ENCODE measurements at regions not wholly inside any gene's neighbourhood (a gene's known extent, or its start where the extent isn't known, plus 50 kb on each side); places are given as distances from the start of the nearest gene placed in this dataset.
"Not testable (repeated sequence)": the region's sequence is repeated elsewhere in the genome, so short reads cannot be mapped to it uniquely, and the experiment has no call there.

DNA sequence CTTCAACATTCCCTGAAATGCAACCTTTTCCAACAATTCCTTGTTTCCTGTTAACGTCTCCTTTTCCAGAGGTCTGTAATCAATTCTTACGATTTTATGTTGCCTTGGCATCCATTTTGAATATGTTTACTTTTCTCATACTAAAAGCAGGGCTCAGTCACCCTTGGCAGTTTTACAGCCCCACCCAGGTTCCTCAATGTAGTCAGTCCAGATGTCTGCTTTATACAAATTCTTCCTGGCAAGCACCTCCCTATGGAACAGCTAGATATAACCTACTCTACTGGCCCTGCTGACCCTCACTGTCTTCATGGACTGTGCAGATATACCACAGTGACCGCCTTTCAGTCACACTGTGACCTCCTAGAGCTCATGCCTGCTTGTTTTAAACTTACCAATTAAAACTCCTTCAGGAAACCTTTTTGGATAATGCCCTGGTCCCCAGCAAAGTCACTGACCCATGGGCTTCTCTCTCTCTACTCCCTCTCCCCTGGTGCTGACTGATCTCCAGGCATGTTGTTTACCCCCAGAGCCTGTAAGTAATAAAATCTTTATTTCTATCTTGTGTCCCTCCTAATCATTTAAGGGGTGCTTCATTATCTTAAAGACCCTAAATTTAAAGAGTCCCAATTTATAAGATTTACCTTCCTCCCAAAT, 147.1 kb upstream of the STEAP1 start:
- H3K9me3 ChIP-seq (ENCODE audit: control insufficient read depth, low read length, poor library complexity, severe bottlenecking), result peaks cover 3% of the 10 kb centered on the region
- DNase-seq, result no peak
- no peak overlapping the region for H3K27ac Mint-ChIP-seq
- H3K27me3 Mint-ChIP-seq, result no peaks in the 10 kb centered on the region
- no peaks in the 10 kb centered on the region for H3K36me3 Mint-ChIP-seq (ENCODE audit: low read depth)
- ATAC-seq, result no peak
- no peak overlapping the region for H3K4me3 Mint-ChIP-seq
- H3K4me1 Mint-ChIP-seq, result no peaks in the 10 kb centered on the region

DNA sequence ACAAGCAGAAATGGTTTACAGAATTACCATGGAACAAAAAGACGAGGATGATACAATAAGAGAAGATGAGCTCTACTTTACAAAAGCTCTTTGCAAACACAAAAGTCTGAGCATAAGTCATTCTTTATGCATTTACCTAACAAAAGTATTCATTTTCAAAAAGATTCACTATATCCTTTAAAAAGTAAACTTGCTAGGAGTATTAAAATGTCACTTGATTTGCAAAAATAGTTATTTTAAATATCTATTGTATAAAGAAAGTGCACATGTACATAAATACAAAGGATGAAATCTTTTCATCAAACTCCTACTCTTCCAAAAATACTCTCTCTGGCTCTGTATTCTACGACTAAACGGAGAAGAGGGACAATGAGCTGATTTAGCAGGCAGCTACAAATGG, 146.4 kb upstream of the STEAP1 start:
- no peaks in the 10 kb centered on the region for H3K27me3 Mint-ChIP-seq
- no peaks in the 10 kb centered on the region for H3K4me1 Mint-ChIP-seq
- no peak for DNase-seq
- no peak for ATAC-seq
- no peaks in the 10 kb centered on the region for H3K36me3 Mint-ChIP-seq (ENCODE audit: low read depth)
- H3K27ac Mint-ChIP-seq, result no peak overlapping the region
- peaks cover 3% of the 10 kb centered on the region for H3K9me3 ChIP-seq (ENCODE audit: control insufficient read depth, low read length, poor library complexity, severe bottlenecking)
- H3K4me3 Mint-ChIP-seq, result no peak overlapping the region

DNA sequence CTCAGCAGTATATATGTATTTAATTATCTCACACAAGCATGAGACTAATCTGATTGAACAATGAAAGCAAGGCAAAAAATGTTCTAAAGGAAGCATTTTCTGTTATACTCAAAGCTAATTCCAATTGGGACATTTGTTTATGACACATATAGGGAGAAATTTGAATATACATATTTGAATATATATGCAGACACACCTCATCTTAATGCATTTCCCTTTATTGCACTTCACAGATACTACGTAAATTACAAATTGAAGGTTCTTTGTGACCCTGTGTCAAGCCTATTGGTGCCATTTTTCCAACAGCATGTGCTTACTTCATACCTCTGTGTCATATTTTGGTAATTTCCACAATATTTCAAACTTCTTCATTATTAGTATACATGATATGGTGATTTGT, 132.1 kb upstream of the STEAP1 start:
- no peak for ATAC-seq
- H3K9me3 ChIP-seq (ENCODE audit: control insufficient read depth, low read length, poor library complexity, severe bottlenecking), result no peaks in the 10 kb centered on the region
- H3K27ac Mint-ChIP-seq, result no peak overlapping the region
- no peaks in the 10 kb centered on the region for H3K27me3 Mint-ChIP-seq
- H3K36me3 Mint-ChIP-seq (ENCODE audit: low read depth), result no peaks in the 10 kb centered on the region
- no peaks in the 10 kb centered on the region for H3K4me1 Mint-ChIP-seq
- no peak overlapping the region for H3K4me3 Mint-ChIP-seq
- DNase-seq, result no peak

DNA sequence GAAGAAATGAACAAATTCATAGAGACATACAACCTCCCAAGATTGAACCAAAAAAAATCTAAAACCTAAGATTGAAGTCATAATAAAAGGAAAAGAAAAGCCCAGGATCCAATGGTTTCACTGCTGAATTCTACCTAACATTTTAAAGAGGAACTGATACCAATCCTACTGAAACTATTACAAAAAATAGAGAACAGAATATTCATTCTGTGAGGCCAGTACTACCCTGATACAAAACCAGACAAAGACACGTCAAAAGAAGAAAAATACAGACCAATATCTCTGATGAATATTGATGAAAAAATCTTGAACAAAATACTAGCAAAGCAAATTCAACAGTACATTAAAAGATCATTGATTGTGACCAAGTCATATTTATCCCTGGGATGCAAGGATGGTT, 128.5 kb upstream of the STEAP1 start:
- no peak for ATAC-seq
- H3K4me1 Mint-ChIP-seq, result no peaks in the 10 kb centered on the region
- no peaks in the 10 kb centered on the region for H3K36me3 Mint-ChIP-seq (ENCODE audit: low read depth)
- H3K27ac Mint-ChIP-seq, result no peak overlapping the region
- H3K4me3 Mint-ChIP-seq, result no peak overlapping the region
- DNase-seq, result no peak
- no peaks in the 10 kb centered on the region for H3K27me3 Mint-ChIP-seq
- H3K9me3 ChIP-seq (ENCODE audit: control insufficient read depth, low read length, poor library complexity, severe bottlenecking), result no peaks in the 10 kb centered on the region

DNA sequence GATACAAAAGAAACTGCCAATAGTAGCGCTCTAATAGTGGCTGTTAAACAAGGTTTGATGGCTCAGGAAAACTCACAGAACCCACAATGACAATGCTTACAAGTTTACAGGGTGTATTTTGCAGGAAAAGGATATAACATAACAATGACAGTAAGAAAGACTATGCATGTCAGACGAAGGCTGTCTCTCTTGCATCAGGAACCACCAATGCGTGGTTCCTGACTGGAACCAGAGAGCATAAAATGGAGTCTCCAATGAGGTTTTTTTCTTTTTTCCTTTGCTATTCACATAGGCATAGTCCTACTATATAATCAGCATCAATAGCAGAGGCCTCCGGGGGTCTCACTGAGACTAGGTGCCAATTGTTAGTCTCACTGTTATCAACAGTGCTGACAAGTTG, 120.4 kb upstream of the STEAP1 start:
- no peaks in the 10 kb centered on the region for H3K27me3 Mint-ChIP-seq
- H3K36me3 Mint-ChIP-seq (ENCODE audit: low read depth), result no peaks in the 10 kb centered on the region
- no peak overlapping the region for H3K27ac Mint-ChIP-seq
- ATAC-seq (no peak), DNase-seq (no peak)
- no peaks in the 10 kb centered on the region for H3K4me1 Mint-ChIP-seq
- H3K4me3 Mint-ChIP-seq, result no peak overlapping the region
- no peaks in the 10 kb centered on the region for H3K9me3 ChIP-seq (ENCODE audit: control insufficient read depth, low read length, poor library complexity, severe bottlenecking)

DNA sequence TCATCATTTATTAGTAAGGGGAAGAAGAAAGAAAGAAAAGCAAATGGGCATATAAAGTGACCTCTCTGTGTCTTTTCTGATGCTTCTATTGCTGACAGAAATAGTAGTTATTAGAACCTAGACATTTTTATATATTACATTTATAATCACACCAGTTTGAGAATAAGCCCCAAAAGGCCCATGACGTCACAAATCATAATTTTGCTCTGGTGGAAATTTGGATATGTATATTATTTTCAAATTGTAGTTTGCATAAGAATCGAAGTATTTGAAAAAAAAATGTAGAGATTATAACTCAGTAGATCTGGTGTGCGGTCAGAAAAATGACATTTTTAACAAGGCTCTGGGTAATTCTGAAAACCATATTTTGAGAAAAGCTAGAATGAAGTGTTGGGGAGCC, 101.2 kb upstream of the STEAP1 start:
- ATAC-seq (no peak), DNase-seq (no peak)
- no peaks in the 10 kb centered on the region for H3K4me1 Mint-ChIP-seq
- no peaks in the 10 kb centered on the region for H3K27me3 Mint-ChIP-seq
- no peaks in the 10 kb centered on the region for H3K36me3 Mint-ChIP-seq (ENCODE audit: low read depth)
- H3K4me3 Mint-ChIP-seq, result no peak overlapping the region
- H3K9me3 ChIP-seq (ENCODE audit: control insufficient read depth, low read length, poor library complexity, severe bottlenecking), result no peaks in the 10 kb centered on the region
- H3K27ac Mint-ChIP-seq, result no peak overlapping the region

DNA sequence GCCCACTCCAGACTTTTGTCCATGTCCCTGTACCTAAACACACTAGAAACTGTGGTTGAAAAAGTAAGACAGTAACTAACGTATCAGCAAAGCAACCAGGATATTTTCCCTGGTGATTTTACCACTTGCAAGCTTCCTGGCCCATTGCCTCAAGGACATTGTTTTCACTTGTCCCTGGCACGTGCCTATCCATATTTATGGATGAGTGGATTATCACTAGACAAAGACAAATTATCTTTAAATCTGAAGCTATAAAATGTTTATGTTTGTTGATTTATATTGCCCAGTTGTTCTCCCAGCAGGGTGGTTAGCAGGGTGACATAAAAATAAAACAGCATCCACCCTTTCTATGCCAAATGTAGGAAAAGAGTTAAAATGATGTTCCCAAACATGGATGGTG, 93.2 kb upstream of the STEAP1 start:
- Mint-ChIP-seq H3K36me3 (ENCODE audit: low read depth) (no peaks in the 10 kb centered on the region), H3K27me3 (no peaks in the 10 kb centered on the region), H3K4me3 (no peak overlapping the region), H3K4me1 (no peaks in the 10 kb centered on the region), H3K27ac (no peak overlapping the region)
- no peak for ATAC-seq
- no peaks in the 10 kb centered on the region for H3K9me3 ChIP-seq (ENCODE audit: control insufficient read depth, low read length, poor library complexity, severe bottlenecking)
- no peak for DNase-seq

DNA sequence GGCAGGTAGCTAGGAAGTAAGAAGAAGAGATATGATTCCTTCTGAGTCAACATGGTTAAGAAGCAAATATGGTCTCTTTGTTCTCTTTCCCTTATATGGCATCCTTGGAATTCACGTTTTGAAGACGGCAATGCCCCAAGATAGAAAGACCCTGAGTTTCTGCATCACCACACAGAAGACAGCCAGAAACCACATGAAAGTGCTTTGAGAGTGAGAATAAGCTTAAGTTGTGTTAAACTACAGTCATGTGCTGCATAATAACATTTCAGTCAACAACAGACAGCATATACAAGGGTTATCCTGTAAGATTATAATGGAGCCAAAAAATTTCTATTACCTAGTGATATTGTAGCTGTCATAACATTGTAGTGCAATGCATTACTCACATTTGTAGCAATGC, 89.9 kb upstream of the STEAP1 start:
- Mint-ChIP-seq H3K27me3 (no peaks in the 10 kb centered on the region), H3K4me3 (no peak overlapping the region), H3K36me3 (ENCODE audit: low read depth) (no peaks in the 10 kb centered on the region), H3K4me1 (no peaks in the 10 kb centered on the region), H3K27ac (no peak overlapping the region)
- ATAC-seq (no peak), DNase-seq (no peak)
- no peaks in the 10 kb centered on the region for H3K9me3 ChIP-seq (ENCODE audit: control insufficient read depth, low read length, poor library complexity, severe bottlenecking)

DNA sequence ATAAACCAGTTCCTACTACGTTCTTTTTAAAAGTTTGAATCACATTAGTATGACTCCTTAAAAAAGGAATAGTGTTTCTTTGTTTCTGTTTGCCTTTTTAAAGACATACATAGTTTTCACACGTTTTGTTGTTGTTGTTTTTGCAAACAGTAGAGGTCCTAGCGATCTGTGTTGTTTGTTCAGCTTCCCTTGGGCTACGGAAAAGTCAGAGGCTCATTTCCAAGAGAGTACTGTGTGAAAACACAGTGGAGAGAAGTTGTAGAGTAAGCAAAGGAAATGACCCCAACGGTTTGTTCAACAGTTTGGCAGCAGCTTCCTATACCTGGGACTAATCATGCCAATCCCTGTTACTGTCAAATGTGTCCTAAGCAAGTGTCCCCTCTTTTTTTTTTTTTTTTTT, 87.1 kb upstream of the STEAP1 start:
- Mint-ChIP-seq H3K4me1 (no peaks in the 10 kb centered on the region), H3K36me3 (ENCODE audit: low read depth) (no peaks in the 10 kb centered on the region), H3K4me3 (no peak overlapping the region), H3K27me3 (no peaks in the 10 kb centered on the region), H3K27ac (no peak overlapping the region)
- no peaks in the 10 kb centered on the region for H3K9me3 ChIP-seq (ENCODE audit: control insufficient read depth, low read length, poor library complexity, severe bottlenecking)
- DNase-seq (no peak), ATAC-seq (no peak)

DNA sequence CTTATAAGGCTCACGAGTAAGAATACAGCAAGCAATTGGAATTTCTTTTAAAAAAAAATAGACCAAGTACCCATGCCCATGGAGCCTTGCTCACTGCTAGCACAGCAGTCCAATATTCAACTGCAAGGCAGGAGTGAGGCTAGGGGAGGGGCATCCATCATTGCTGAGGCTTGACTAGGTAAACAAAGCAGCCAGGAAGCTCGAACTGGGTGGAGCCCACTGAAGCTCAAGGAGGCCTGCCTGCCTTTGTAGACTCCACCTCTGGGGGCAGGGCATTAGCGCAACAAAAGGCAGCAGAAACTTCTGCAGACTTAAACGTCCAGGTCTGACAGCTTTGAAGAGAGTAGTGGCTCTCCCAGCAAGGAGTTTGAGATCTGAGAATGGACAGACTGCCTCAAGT, 84.0 kb upstream of the STEAP1 start:
- ATAC-seq; H3K36me3 Mint-ChIP-seq (ENCODE audit: low read depth); H3K4me3 Mint-ChIP-seq; DNase-seq; H3K27me3 Mint-ChIP-seq; H3K9me3 ChIP-seq (ENCODE audit: control insufficient read depth, low read length, poor library complexity, severe bottlenecking); H3K4me1 Mint-ChIP-seq; H3K27ac Mint-ChIP-seq: not testable (repeated sequence)

DNA sequence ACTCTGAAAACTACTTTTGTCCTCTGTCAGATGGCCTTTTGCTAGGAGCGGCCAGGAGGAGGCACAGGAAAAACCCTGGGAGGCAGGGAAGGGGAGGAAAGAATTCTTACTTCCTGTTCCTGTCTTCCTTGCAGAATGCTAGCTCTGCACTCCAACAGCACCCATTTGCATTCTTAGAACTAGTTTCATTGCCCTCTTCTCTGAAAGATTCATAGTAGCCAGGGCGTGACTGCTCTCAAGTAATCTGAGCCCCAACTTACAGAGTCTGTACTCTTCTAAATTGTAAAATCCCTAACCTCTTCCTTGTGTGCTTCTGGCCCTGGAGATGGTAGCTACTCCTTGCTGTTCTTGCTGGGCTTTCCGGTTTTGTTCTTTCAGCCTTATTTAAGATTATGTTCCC, 75.3 kb upstream of the STEAP1 start:
- ATAC-seq (no peak), DNase-seq (no peak)
- no peak overlapping the region for H3K27ac Mint-ChIP-seq
- no peaks in the 10 kb centered on the region for H3K27me3 Mint-ChIP-seq
- no peaks in the 10 kb centered on the region for H3K36me3 Mint-ChIP-seq (ENCODE audit: low read depth)
- H3K4me1 Mint-ChIP-seq, result no peaks in the 10 kb centered on the region
- H3K4me3 Mint-ChIP-seq, result no peak overlapping the region
- no peaks in the 10 kb centered on the region for H3K9me3 ChIP-seq (ENCODE audit: control insufficient read depth, low read length, poor library complexity, severe bottlenecking)

DNA sequence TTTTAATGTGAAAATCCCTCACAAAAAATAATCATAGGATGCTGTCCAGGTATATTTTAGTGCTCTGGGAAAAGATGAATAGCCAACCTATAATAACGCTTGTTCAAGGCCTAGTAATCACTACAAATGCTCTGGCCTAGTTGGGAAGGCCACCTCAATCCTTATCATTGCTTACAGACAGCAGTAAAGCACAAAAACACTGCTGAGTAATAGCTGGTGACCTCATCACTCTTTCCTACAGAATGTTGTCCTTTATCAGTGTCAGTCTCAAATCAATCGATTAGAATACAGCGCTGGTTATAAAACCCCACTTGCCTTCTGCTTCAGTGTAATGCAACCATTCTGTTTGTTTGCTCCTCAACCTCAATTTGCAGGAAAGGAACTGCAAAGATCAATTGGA, 72.6 kb upstream of the STEAP1 start:
- ATAC-seq, result no peak
- H3K27me3 Mint-ChIP-seq, result peaks cover 19% of the 10 kb centered on the region
- no peaks in the 10 kb centered on the region for H3K9me3 ChIP-seq (ENCODE audit: control insufficient read depth, low read length, poor library complexity, severe bottlenecking)
- no peaks in the 10 kb centered on the region for H3K4me1 Mint-ChIP-seq
- no peaks in the 10 kb centered on the region for H3K36me3 Mint-ChIP-seq (ENCODE audit: low read depth)
- H3K27ac Mint-ChIP-seq, result no peak overlapping the region
- no peak for DNase-seq
- no peak overlapping the region for H3K4me3 Mint-ChIP-seq

DNA sequence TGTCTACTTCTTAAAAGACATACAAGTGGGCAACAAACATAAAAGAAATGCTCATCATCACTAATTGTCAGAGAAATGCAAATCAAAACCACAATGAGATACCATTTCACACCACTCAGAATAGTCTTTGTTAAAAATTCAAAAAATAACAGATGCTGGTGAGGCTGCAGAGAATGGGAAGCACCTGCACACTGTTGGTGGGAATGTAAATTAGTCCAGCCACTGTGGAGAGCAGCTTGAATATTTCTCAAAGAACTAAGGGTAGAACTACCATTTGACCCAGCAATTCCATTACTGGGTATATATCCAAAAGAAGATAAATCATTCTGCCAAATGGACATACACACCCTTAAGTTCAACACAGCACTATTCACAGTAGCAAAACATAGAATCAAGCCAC, 61.8 kb upstream of the STEAP1 start:
- no peaks in the 10 kb centered on the region for H3K36me3 Mint-ChIP-seq (ENCODE audit: low read depth)
- H3K27me3 Mint-ChIP-seq, result peaks cover 15% of the 10 kb centered on the region
- no peak for DNase-seq
- H3K27ac Mint-ChIP-seq, result no peak overlapping the region
- no peak for ATAC-seq
- no peaks in the 10 kb centered on the region for H3K4me1 Mint-ChIP-seq
- no peak overlapping the region for H3K4me3 Mint-ChIP-seq
- H3K9me3 ChIP-seq (ENCODE audit: control insufficient read depth, low read length, poor library complexity, severe bottlenecking), result no peaks in the 10 kb centered on the region

DNA sequence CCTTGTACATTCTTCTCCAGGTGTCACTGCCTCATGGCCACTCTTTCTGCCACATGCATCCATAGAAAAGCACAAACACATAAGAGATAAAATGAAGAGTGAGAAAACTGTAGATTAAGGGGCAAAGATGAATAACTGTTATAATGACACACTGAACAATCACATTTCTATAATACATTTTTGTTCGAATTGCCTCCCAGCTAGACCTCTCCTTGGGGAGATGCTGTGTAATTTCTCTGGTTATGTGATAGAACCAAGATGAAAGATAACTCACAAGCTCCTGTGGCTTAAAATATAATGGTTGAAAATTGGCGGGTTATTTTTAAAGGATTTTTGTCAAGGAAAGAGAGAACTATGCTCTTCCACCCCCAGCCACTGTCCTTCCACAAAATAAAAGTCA, 60.2 kb upstream of the STEAP1 start:
- DNase-seq (no peak), ATAC-seq (no peak)
- H3K4me1 Mint-ChIP-seq, result no peaks in the 10 kb centered on the region
- H3K9me3 ChIP-seq (ENCODE audit: control insufficient read depth, low read length, poor library complexity, severe bottlenecking), result no peaks in the 10 kb centered on the region
- no peak overlapping the region for H3K4me3 Mint-ChIP-seq
- no peak overlapping the region for H3K27ac Mint-ChIP-seq
- peaks cover 7% of the 10 kb centered on the region for H3K27me3 Mint-ChIP-seq
- H3K36me3 Mint-ChIP-seq (ENCODE audit: low read depth), result no peaks in the 10 kb centered on the region
